ENCODE measurements at regions not wholly inside any gene's neighbourhood (a gene's known extent, or its start where the extent isn't known, plus 50 kb on each side); places are given as distances from the start of the nearest gene placed in this dataset.
A peak's percentile ranks its signal among the peaks of the same experiment; 100 is the strongest.

GRCh38 chr12:58731096-58731495, 189.2 kb downstream of the LRIG3 start (continued):
- TF ChIP-seq ZBTB33 (IDR thresholded peaks at IDR 0.05) = no peak
- TF ChIP-seq RXRA (IDR thresholded peaks at IDR 0.05) = no peak
- TF ChIP-seq JUND (IDR thresholded peaks at IDR 0.05) = no peak

- DNase-seq (ENCODE audit: low spot score) = no peak
- TF ChIP-seq ZBTB33 (IDR thresholded peaks at IDR 0.05) = no peak
- TF ChIP-seq MAX (IDR thresholded peaks at IDR 0.05) = no peak
- no peak for TF ChIP-seq YY1 (IDR thresholded peaks at IDR 0.05)
- TF ChIP-seq HNF4A (conservative IDR thresholded peaks at IDR 0.05) = no peak
- TF ChIP-seq CTCF (IDR thresholded peaks at IDR 0.05; ENCODE audit: low read depth, low read length, missing input control) = no peak
- TF ChIP-seq RAD21 (IDR thresholded peaks at IDR 0.05) = peak in 1 of 2 donors; percentile 31
- Histone ChIP-seq H3K9ac (ENCODE audit: low read depth in 1 of 2, low read length in 2 of 2) (no peak overlapping the region), H3K4me1 (ENCODE audit: control insufficient read depth in 4 of 4, insufficient read depth in 4 of 4, low read length in 3 of 4) (no peaks in the 10 kb centered on the region), H3K27ac (ENCODE audit: low read depth in 1 of 2, low read length in 2 of 2) (no peak overlapping the region), H3K4me3 (ENCODE audit: low read depth in 1 of 3, low read length in 3 of 3) (no peak overlapping the region), H3K9me3 (ENCODE audit: control insufficient read depth in 4 of 4, low read length in 3 of 4) (no peaks in the 10 kb centered on the region), H3K27me3 (ENCODE audit: control insufficient read depth in 4 of 4, insufficient read depth in 4 of 4, low read length in 3 of 4) (no peaks in the 10 kb centered on the region), H3K36me3 (ENCODE audit: control insufficient read depth in 4 of 4, insufficient read depth in 3 of 4, low read depth in 1 of 4, low read length in 3 of 4) (no peaks in the 10 kb centered on the region)
- 30% methylated on average over 3 of the region's 3 CpGs for WGBS
Measured at GRCh38 chr12:58732894-58733293, 187.4 kb downstream of the LRIG3 start.

- no peaks in the 10 kb centered on the region for H3K27me3 ChIP-seq (ENCODE audit: control insufficient read depth in 4 of 4, insufficient read depth in 4 of 4, low read length in 3 of 4)
- no peak overlapping the region for H3K27ac ChIP-seq (ENCODE audit: low read depth in 1 of 2, low read length in 2 of 2)
- no peak overlapping the region for H3K4me3 ChIP-seq (ENCODE audit: low read depth in 1 of 3, low read length in 3 of 3)
- no peak for TF ChIP-seq MAX (IDR thresholded peaks at IDR 0.05)
- TF ChIP-seq TAF1 (conservative IDR thresholded peaks at IDR 0.05) = no peak
- TF ChIP-seq RAD21 (IDR thresholded peaks at IDR 0.05) = peak in 1 of 2 donors; percentile 34
- TF ChIP-seq FOXA1 (IDR thresholded peaks at IDR 0.05) = no peak
- no peak for TF ChIP-seq SP1 (IDR thresholded peaks at IDR 0.05)
- no peak for TF ChIP-seq RXRA (IDR thresholded peaks at IDR 0.05)
- no peaks in the 10 kb centered on the region for H3K36me3 ChIP-seq (ENCODE audit: control insufficient read depth in 4 of 4, insufficient read depth in 3 of 4, low read depth in 1 of 4, low read length in 3 of 4)
- DNase-seq (ENCODE audit: low spot score) = no peak
- 52% methylated on average over 2 of the region's 2 CpGs for WGBS
- no peaks in the 10 kb centered on the region for H3K4me1 ChIP-seq (ENCODE audit: control insufficient read depth in 4 of 4, insufficient read depth in 4 of 4, low read length in 3 of 4)
- H3K9ac ChIP-seq (ENCODE audit: low read depth in 1 of 2, low read length in 2 of 2) = no peak overlapping the region
- H3K9me3 ChIP-seq (ENCODE audit: control insufficient read depth in 4 of 4, low read length in 3 of 4) = peaks cover 0 to 2% (median 0%) of the 10 kb centered on the region in 4 donors
Measured at GRCh38 chr12:58741226-58741625, 179.1 kb downstream of the LRIG3 start.

Measured in liver (tissue), 8 donors.